PC-3 (cell line): ENCODE measurements at regions not wholly inside any gene's neighbourhood (a gene's known extent, or its start where the extent isn't known, plus 50 kb on each side); places are given as distances from the start of the nearest gene placed in this dataset.

Source experiments
- CTCF ChIP-seq: fragments of 300-600 bp; sonication (generic); conservative IDR thresholded peaks from 2 replicates; pipeline ENCODE4 v1.5.1; 2017; ENCODE audit warnings: antibody characterized with exemption, low read depth, mild to moderate bottlenecking, low read length
- EZH2 ChIP-seq: fragments of 300-600 bp; sonication (generic); IDR thresholded peaks from one replicate; pipeline ENCODE4 v1.6.1; 2017; ENCODE audit warnings: antibody characterized with exemption, mild to moderate bottlenecking, low read length; ENCODE audit not compliant: unreplicated experiment
- EZH2phosphoT487 ChIP-seq: fragments of 300-600 bp; sonication (generic); IDR thresholded peaks from 2 replicates; pipeline ENCODE4 v1.6.1; 2018; ENCODE audit warnings: mild to moderate bottlenecking, antibody characterized with exemption, low read length, borderline replicate concordance

- TF ChIP-seq CTCF (no peak), EZH2 (no peak), EZH2phosphoT487 (no peak)
These were observed 637.8 kb upstream of the WWC1 start for GRCh38 chr5:167653645-167654106.
